A549 (cell line): ENCODE measurements at regions not wholly inside any gene's neighbourhood (a gene's known extent, or its start where the extent isn't known, plus 50 kb on each side); places are given as distances from the start of the nearest gene placed in this dataset.

Source experiments
- ATAC-seq, 2 experiments: fragments of 200-7000 bp in 1 of 2; fragments of >200 bp in 1 of 2; cut with Nextera tagmentation in 1 of 2; cut with Tn5 transposase in 1 of 2; 3 replicates each; pipeline versions ENCODE4 v1.8.0 to v1.9.1; 2018 to 2020; ENCODE audit warnings: mild to moderate bottlenecking in 1 of 2, moderate library complexity in 1 of 2
- CTCF ChIA-PET: fragments of 300-600 bp; sonication (Branson Sonifier 250); formaldehyde crosslinking; extraction: SDS; loops from one replicate; lab custom pipeline; 2021; ENCODE audit warnings: antibody characterized with exemption, inconsistent platforms; lab: Yijun Ruan, JAX
- POLR2A ChIA-PET: fragments of 350-600 bp; formaldehyde crosslinking; extraction: SDS; loops from one replicate; lab custom pipeline; 2021; ENCODE audit warnings: antibody characterized with exemption, inconsistent platforms; lab: Yijun Ruan, JAX
- DNase-seq, 2 experiments: peaks; one replicate each; pipeline versions ENCODE4 v3.0.0 to v3.0.0-alpha.2; 2011 to 2016; ENCODE audit warnings: low read depth in 1 of 2, low spot score in 1 of 2
- FAIRE-seq: peaks from 2 replicates; lab custom pipeline; 2011; peaks lifted over from hg19 to GRCh38; lab: Jason Lieb, UNC
- H3K27ac ChIP-seq, 2 experiments: fragments of >200 bp; sonication (Bioruptor Twin); formaldehyde crosslinking; 3 replicates each; pipeline ENCODE4 v1.5.1; 2016 to 2017
- H3K4me1 ChIP-seq: fragments of >200 bp; sonication (Bioruptor Twin); formaldehyde crosslinking; 3 replicates; pipeline ENCODE4 v1.6.1; 2016
- H3K4me2 ChIP-seq: fragments of >200 bp; sonication (Bioruptor Twin); formaldehyde crosslinking; 3 replicates; pipeline ENCODE4 v1.6.1; 2016
- H3K4me3 ChIP-seq: fragments of >200 bp; sonication (Bioruptor Twin); formaldehyde crosslinking; 3 replicates; pipeline ENCODE4 v1.5.1; 2016
- H3K9me3 ChIP-seq: fragments of >200 bp; sonication (Bioruptor Twin); formaldehyde crosslinking; 3 replicates; pipeline ENCODE4 v1.6.1; 2016
- BCL3 ChIP-seq: fragments of >200 bp; sonication (Bioruptor Twin); formaldehyde crosslinking; IDR thresholded peaks from 3 replicates; pipeline ENCODE4 v1.6.1; 2016
- BHLHE40 ChIP-seq: IDR thresholded peaks from 2 replicates; pipeline ENCODE4 v1.6.1; 2012; ENCODE audit warnings: low read depth, low read length, inconsistent platforms
- CHD2 ChIP-seq: fragments of 150-350 bp; IDR thresholded peaks from 2 replicates; pipeline ENCODE4 v1.6.1; 2014; ENCODE audit warnings: low read length; ENCODE audit not compliant: partially characterized antibody
- EHF ChIP-seq: fragments of 250-450 bp; sonication (Bioruptor Pico); IDR thresholded peaks from 2 replicates; pipeline ENCODE4 v1.5.0; 2020; ENCODE audit warnings: mild to moderate bottlenecking
- FOXS1 ChIP-seq: fragments of 250-450 bp; sonication (Bioruptor Pico); IDR thresholded peaks from 2 replicates; pipeline ENCODE4 v1.5.0; 2020; ENCODE audit warnings: mild to moderate bottlenecking, moderate library complexity
- GATA3 ChIP-seq: IDR thresholded peaks from 2 replicates; pipeline ENCODE4 v1.6.1; 2012; ENCODE audit warnings: borderline replicate concordance
- HOXB5 ChIP-seq: fragments of 250-450 bp; sonication (Bioruptor Pico); IDR thresholded peaks from 2 replicates; pipeline ENCODE4 v1.5.0; 2020; ENCODE audit warnings: mild to moderate bottlenecking, moderate library complexity
- JUN ChIP-seq, 2 experiments: fragments of >200 bp; sonication (Bioruptor Twin); formaldehyde crosslinking; IDR thresholded peaks; 2 replicates in 1 of 2; 3 replicates in 1 of 2; pipeline ENCODE4 v1.6.1; 2016 to 2017
- KDM5A ChIP-seq: fragments of 200-600 bp; sonication (generic); IDR thresholded peaks from 2 replicates; pipeline ENCODE4 v1.6.1; 2016; ENCODE audit warnings: antibody characterized with exemption, mild to moderate bottlenecking
- MAZ ChIP-seq: fragments of 150-350 bp; IDR thresholded peaks from 2 replicates; pipeline ENCODE4 v1.6.1; 2014; ENCODE audit warnings: antibody characterized with exemption, low read depth, low read length, borderline replicate concordance
- POLR2A ChIP-seq: IDR thresholded peaks from 2 replicates; pipeline ENCODE4 v1.6.1; 2012; ENCODE audit warnings: mild to moderate bottlenecking, low read length
- REST ChIP-seq: fragments of 200-600 bp; sonication (generic); IDR thresholded peaks from 2 replicates; pipeline ENCODE4 v1.6.1; 2016; ENCODE audit warnings: antibody characterized with exemption, mild to moderate bottlenecking, moderate library complexity
- RNF2 ChIP-seq: fragments of 200-600 bp; sonication (generic); IDR thresholded peaks from 2 replicates; pipeline ENCODE4 v1.6.1; 2016; ENCODE audit warnings: low read depth, mild to moderate bottlenecking, antibody characterized with exemption, moderate library complexity, borderline replicate concordance
- TFCP2L1 ChIP-seq: fragments of 250-450 bp; sonication (Bioruptor Pico); IDR thresholded peaks from 2 replicates; pipeline ENCODE4 v1.5.0; 2021; ENCODE audit warnings: mild to moderate bottlenecking
- TP53 ChIP-seq: fragments of 250-450 bp; sonication (Bioruptor Pico); IDR thresholded peaks from 2 replicates; pipeline ENCODE4 v1.5.0; 2021; ENCODE audit warnings: mild to moderate bottlenecking, moderate library complexity
- USF2 ChIP-seq: fragments of 450-650 bp; IDR thresholded peaks from 2 replicates; pipeline ENCODE4 v1.6.1; 2014; ENCODE audit warnings: antibody characterized with exemption
- ZNF302 ChIP-seq: fragments of 250-450 bp; sonication (Bioruptor Pico); IDR thresholded peaks from 2 replicates; pipeline ENCODE4 v1.9.0; 2021; ENCODE audit warnings: inconsistent platforms, mild to moderate bottlenecking, moderate library complexity
- ZSCAN20 ChIP-seq: fragments of 250-450 bp; sonication (Bioruptor Pico); IDR thresholded peaks from 2 replicates; pipeline ENCODE4 v1.8.0; 2022; ENCODE audit warnings: mild to moderate bottlenecking, moderate library complexity
- WGBS: methylation state at CpG from one replicate; pipeline ENCODE4 v1.1.6; 2017; ENCODE audit errors: missing lambda C conversion rate; 5-methylcytosine and 5-hydroxymethylcytosine counted together

- no peak for ATAC-seq
- Histone ChIP-seq H3K9me3 (no peaks in the 10 kb centered on the region), H3K27ac (no peak overlapping the region), H3K4me2 (no peak overlapping the region), H3K4me1 (no peaks in the 10 kb centered on the region), H3K4me3 (no peak overlapping the region)
- TF ChIP-seq FOXS1 (CRISPR knock-in tag): no peak
- TF ChIP-seq ZNF302: no peak
- no peak for TF ChIP-seq GATA3
- POLR2A ChIA-PET: no interaction called here
- 11% methylated on average over 3 of the region's 3 CpGs for whole genome bisulfite sequencing
- no peak for DNase-seq
- CTCF ChIA-PET: interaction anchor here (1.1 to 4.0 kb wide), 3 partner anchors 9 to 125 kb away, joined by 3 to 22 read pairs (median 3); no protein-coding TSS in a partner anchor
- no peak for FAIRE-seq
Observed at GRCh38 chr10:113444766-113445365, 108.0 kb upstream of the HABP2 start.

- no peak overlapping the region for H3K4me2 ChIP-seq
- FAIRE-seq (no peak), ATAC-seq (no peak), DNase-seq (no peak)
- H3K9me3 ChIP-seq: no peaks in the 10 kb centered on the region
- no peak overlapping the region for H3K4me3 ChIP-seq
- H3K27ac ChIP-seq: no peak overlapping the region
- POLR2A ChIA-PET: no interaction called here
- CTCF ChIA-PET: interaction anchor here (0.5 to 4.0 kb wide), 2 partner anchors 9 to 61 kb away, joined by 3 to 22 read pairs; no protein-coding TSS in a partner anchor
- WGBS: 18% methylated on average over 5 of the region's 5 CpGs
- H3K4me1 ChIP-seq: no peaks in the 10 kb centered on the region
- TF ChIP-seq MAZ (no peak), EHF (no peak), TFCP2L1 (CRISPR knock-in tag) (no peak), ZSCAN20 (CRISPR knock-in tag) (no peak), HOXB5 (no peak), REST (no peak), BCL3 (no peak), KDM5A (no peak), USF2 (no peak), CHD2 (no peak), TP53 (CRISPR knock-in tag) (no peak), BHLHE40 (no peak)
Observed at GRCh38 chr10:113445736-113446135, 107.1 kb upstream of the HABP2 start.

GRCh38 chr10:113446739-113447138 lies 106.1 kb upstream of the HABP2 start:
- no peaks in the 10 kb centered on the region for H3K4me1 ChIP-seq
- FAIRE-seq (no peak), ATAC-seq (no peak), DNase-seq (no peak)
- TF ChIP-seq REST (no peak), CHD2 (no peak), POLR2A (no peak), JUN (IDR thresholded peaks at IDR 0.05) (no peak), RNF2 (no peak)
- H3K9me3 ChIP-seq: no peaks in the 10 kb centered on the region
- POLR2A ChIA-PET: no interaction called here
- H3K4me2 ChIP-seq: no peak overlapping the region
- no peak overlapping the region for H3K4me3 ChIP-seq
- no peak overlapping the region for H3K27ac ChIP-seq
- WGBS: 5% methylated on average over 2 of the region's 2 CpGs
- CTCF ChIA-PET: interaction anchor here (0.7 to 4.0 kb wide), 2 partner anchors 8 to 63 kb away, joined by 4 to 22 read pairs; no protein-coding TSS in a partner anchor
